GM23338 (cell line): ENCODE measurements at regions not wholly inside any gene's neighbourhood (a gene's known extent, or its start where the extent isn't known, plus 50 kb on each side); places are given as distances from the start of the nearest gene placed in this dataset.
A peak's percentile ranks its signal among the peaks of the same experiment; 100 is the strongest.

ENCODE experiments used
- ATAC-seq: fragments of 200-7000 bp; cut with Tn5 transposase; 3 replicates; pipeline ENCODE4 v1.9.1; 2020
- DNase-seq: peaks from one replicate; pipeline ENCODE4 v3.0.0-alpha.2; 2015; ENCODE audit warnings: low spot score
- H2AFZ ChIP-seq: fragments of 200-600 bp; sonication (generic); 2 replicates; pipeline ENCODE4 v1.8.0; 2016; ENCODE audit warnings: antibody characterized with exemption, mild to moderate bottlenecking, moderate library complexity
- H3F3A ChIP-seq: fragments of 200-600 bp; sonication (generic); replicated peaks from 2 replicates; pipeline ENCODE4 v1.8.0; 2017; ENCODE audit warnings: antibody characterized with exemption, mixed run types, low read depth
- H3K27ac ChIP-seq: fragments of 200-600 bp; sonication (generic); 2 replicates; pipeline ENCODE4 v1.6.1; 2016; ENCODE audit warnings: low read depth
- H3K27me3 ChIP-seq: fragments of 200-600 bp; sonication (generic); 2 replicates; pipeline ENCODE4 v1.8.0; 2016; ENCODE audit warnings: mild to moderate bottlenecking, mixed run types, moderate library complexity; ENCODE audit not compliant: insufficient read depth
- H3K36me3 ChIP-seq: fragments of 200-600 bp; sonication (generic); 2 replicates; pipeline ENCODE4 v1.8.0; 2016; ENCODE audit warnings: mild to moderate bottlenecking; ENCODE audit not compliant: insufficient read depth
- H3K4me1 ChIP-seq: fragments of 200-600 bp; sonication (generic); 2 replicates; pipeline ENCODE4 v1.8.0; 2016; ENCODE audit warnings: mild to moderate bottlenecking, moderate library complexity; ENCODE audit not compliant: insufficient read depth
- H3K4me2 ChIP-seq: fragments of 200-600 bp; sonication (generic); 2 replicates; pipeline ENCODE4 v1.7.1; 2017; ENCODE audit warnings: mixed run types
- H3K4me3 ChIP-seq: fragments of 200-600 bp; sonication (generic); 2 replicates; pipeline ENCODE4 v1.6.1; 2016; ENCODE audit warnings: mixed run types
- H3K79me2 ChIP-seq: fragments of 200-600 bp; sonication (generic); replicated peaks from 2 replicates; pipeline ENCODE4 v1.8.0; 2017; ENCODE audit warnings: mild to moderate bottlenecking; ENCODE audit not compliant: insufficient read depth
- H3K9me2 ChIP-seq: fragments of 200-600 bp; sonication (generic); 2 replicates; pipeline ENCODE4 v1.8.0; 2017; ENCODE audit not compliant: insufficient read depth
- H4K20me1 ChIP-seq: fragments of 200-600 bp; sonication (generic); replicated peaks from 2 replicates; pipeline ENCODE4 v1.8.0; 2017; ENCODE audit warnings: mild to moderate bottlenecking; ENCODE audit not compliant: insufficient read depth
- H3K27ac Mint-ChIP-seq: 2 replicates; pipeline ENCODE4 v1.8.0; 2020; ENCODE audit warnings: inconsistent platforms, mild to moderate bottlenecking, moderate library complexity, mixed read lengths
- H3K27me3 Mint-ChIP-seq: 3 replicates; pipeline ENCODE4 v1.8.0; 2022; ENCODE audit warnings: low read depth, mild to moderate bottlenecking, moderate library complexity, mixed read lengths, inconsistent platforms; ENCODE audit not compliant: insufficient read depth, poor library complexity
- H3K36me3 Mint-ChIP-seq: 3 replicates; pipeline ENCODE4 v1.8.0; 2021; ENCODE audit warnings: low read depth, mild to moderate bottlenecking, inconsistent platforms, moderate library complexity, mixed read lengths
- H3K4me1 Mint-ChIP-seq: 3 replicates; pipeline ENCODE4 v1.8.0; 2020; ENCODE audit warnings: mild to moderate bottlenecking, inconsistent platforms, mixed read lengths
- H3K4me3 Mint-ChIP-seq: 3 replicates; pipeline ENCODE4 v1.8.0; 2021; ENCODE audit warnings: moderate library complexity, mild to moderate bottlenecking, inconsistent platforms, mixed read lengths
- H3K9me3 Mint-ChIP-seq: 3 replicates; pipeline ENCODE4 v1.8.0; 2020; ENCODE audit warnings: moderate library complexity, mild to moderate bottlenecking, inconsistent platforms, mixed read lengths
- CREB1 ChIP-seq: fragments of 250-450 bp; sonication (Bioruptor Pico); IDR thresholded peaks from 2 replicates; pipeline ENCODE4 v1.5.0; 2020; ENCODE audit warnings: low read depth, mild to moderate bottlenecking, moderate library complexity
- EZH2 ChIP-seq: fragments of 200-600 bp; sonication (generic); IDR thresholded peaks from one replicate; pipeline ENCODE4 v1.8.0; 2017; ENCODE audit warnings: antibody characterized with exemption, mild to moderate bottlenecking, low read depth; ENCODE audit not compliant: unreplicated experiment
- JUNB ChIP-seq: IDR thresholded peaks from one replicate; pipeline ENCODE4 v1.6.1; 2016; ENCODE audit warnings: antibody characterized with exemption; ENCODE audit not compliant: unreplicated experiment
- NANOG ChIP-seq: IDR thresholded peaks from 2 replicates; pipeline ENCODE4 v1.6.1; 2016; ENCODE audit warnings: antibody characterized with exemption, borderline replicate concordance
- POLR2AphosphoS5 ChIP-seq: IDR thresholded peaks from 2 replicates; pipeline ENCODE4 v1.6.1; 2016; ENCODE audit warnings: antibody characterized with exemption, low read depth
- REST ChIP-seq: IDR thresholded peaks from one replicate; pipeline ENCODE4 v1.6.1; 2018; ENCODE audit warnings: antibody characterized with exemption; ENCODE audit not compliant: unreplicated experiment
- STAT1 ChIP-seq: IDR thresholded peaks from one replicate; pipeline ENCODE4 v1.6.1; 2016; ENCODE audit warnings: antibody characterized with exemption; ENCODE audit not compliant: unreplicated experiment
- ZNF331 ChIP-seq: fragments of 250-450 bp; sonication (Bioruptor Pico); IDR thresholded peaks from 2 replicates; pipeline ENCODE4 v1.5.0; 2020; ENCODE audit warnings: low read depth, mild to moderate bottlenecking, moderate library complexity
- TF ChIP-seq, protein P1 (sequence below): fragments of 250-450 bp; sonication (Bioruptor Pico); IDR thresholded peaks from 2 replicates; pipeline ENCODE4 v1.5.0; 2020; ENCODE audit warnings: mild to moderate bottlenecking, moderate library complexity
- TF ChIP-seq, protein P2 (sequence below): IDR thresholded peaks from 2 replicates; pipeline ENCODE4 v1.6.1; 2016; ENCODE audit warnings: antibody characterized with exemption

DNA sequence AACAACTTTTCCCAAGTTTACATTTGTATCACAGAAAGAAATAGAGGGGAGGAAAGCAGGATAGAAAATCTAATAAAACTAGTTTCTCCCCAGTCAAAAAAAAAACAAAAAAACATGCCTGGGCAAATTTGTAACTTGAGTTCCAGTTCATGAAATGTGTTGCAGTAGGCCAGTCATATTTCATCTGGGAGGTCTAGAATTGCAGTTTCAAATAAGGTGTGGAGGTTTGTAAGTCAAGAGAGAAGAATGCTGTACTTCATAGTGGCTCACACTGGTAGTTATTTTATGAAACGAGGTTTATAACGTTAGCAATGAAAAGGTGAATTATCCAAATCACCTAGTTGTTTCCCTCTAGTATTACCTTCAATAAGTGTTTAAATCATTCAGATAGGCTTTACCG lies 1313.9 kb upstream of the SLC39A10 start (continued):
- no peak for TF ChIP-seq REST

DNA sequence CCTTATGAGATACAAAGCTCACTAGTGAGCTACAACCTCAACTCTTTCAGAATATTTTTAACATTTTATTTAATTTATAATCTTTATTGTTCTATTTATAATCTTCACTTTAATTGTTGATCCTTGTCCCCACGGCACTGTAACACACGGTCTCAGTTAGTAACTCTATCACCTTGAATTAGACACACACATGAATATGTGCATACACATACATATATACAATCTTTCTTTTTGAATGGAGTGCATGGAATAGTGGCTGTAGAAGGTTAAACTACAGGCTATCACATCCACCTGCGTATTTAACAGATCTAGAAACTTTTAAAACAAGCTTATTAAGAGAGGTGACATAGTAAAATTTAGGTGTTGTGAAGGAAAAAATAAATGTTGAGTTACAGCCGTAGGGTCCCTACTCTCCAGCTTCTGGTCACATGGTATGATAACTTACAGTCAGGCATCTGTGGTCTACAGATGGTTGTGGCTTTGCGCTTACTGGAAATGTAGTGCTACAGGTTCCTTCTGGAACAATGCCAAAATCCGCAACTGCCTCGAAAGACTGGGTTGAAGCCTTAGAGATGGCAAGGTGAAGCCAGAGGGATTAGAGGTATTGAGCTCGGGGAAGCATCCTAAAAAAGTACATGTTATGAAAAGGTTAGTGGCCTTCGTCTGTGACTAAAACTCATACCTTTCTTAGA lies 1324.1 kb upstream of the SLC39A10 start:
- Mint-ChIP-seq H3K27ac (no peak overlapping the region), H3K27me3 (no peaks in the 10 kb centered on the region), H3K4me3 (no peak overlapping the region), H3K9me3 (peaks cover 7% of the 10 kb centered on the region; the same call in 2 of the 3 replicates), H3K36me3 (peaks cover 4% of the 10 kb centered on the region; the same call in 1 of the 3 replicates), H3K4me1 (no peaks in the 10 kb centered on the region)
- Histone ChIP-seq H4K20me1 (no peaks in the 10 kb centered on the region; the same call in 1 of the 2 replicates), H3K79me2 (no peaks in the 10 kb centered on the region), H3K36me3 (no peaks in the 10 kb centered on the region), H3K4me3 (no peak overlapping the region), H3K9me2 (no peaks in the 10 kb centered on the region), H3K27ac (no peak overlapping the region), H3K4me2 (no peak overlapping the region), H3K27me3 (no peaks in the 10 kb centered on the region), H3F3A (no peaks in the 10 kb centered on the region), H2AFZ (peak overlapping the region; percentile 61; the same call in 1 of the 2 replicates), H3K4me1 (no peaks in the 10 kb centered on the region)
- no peak for DNase-seq
- ATAC-seq = no peak
- TF ChIP-seq, protein P1, sequence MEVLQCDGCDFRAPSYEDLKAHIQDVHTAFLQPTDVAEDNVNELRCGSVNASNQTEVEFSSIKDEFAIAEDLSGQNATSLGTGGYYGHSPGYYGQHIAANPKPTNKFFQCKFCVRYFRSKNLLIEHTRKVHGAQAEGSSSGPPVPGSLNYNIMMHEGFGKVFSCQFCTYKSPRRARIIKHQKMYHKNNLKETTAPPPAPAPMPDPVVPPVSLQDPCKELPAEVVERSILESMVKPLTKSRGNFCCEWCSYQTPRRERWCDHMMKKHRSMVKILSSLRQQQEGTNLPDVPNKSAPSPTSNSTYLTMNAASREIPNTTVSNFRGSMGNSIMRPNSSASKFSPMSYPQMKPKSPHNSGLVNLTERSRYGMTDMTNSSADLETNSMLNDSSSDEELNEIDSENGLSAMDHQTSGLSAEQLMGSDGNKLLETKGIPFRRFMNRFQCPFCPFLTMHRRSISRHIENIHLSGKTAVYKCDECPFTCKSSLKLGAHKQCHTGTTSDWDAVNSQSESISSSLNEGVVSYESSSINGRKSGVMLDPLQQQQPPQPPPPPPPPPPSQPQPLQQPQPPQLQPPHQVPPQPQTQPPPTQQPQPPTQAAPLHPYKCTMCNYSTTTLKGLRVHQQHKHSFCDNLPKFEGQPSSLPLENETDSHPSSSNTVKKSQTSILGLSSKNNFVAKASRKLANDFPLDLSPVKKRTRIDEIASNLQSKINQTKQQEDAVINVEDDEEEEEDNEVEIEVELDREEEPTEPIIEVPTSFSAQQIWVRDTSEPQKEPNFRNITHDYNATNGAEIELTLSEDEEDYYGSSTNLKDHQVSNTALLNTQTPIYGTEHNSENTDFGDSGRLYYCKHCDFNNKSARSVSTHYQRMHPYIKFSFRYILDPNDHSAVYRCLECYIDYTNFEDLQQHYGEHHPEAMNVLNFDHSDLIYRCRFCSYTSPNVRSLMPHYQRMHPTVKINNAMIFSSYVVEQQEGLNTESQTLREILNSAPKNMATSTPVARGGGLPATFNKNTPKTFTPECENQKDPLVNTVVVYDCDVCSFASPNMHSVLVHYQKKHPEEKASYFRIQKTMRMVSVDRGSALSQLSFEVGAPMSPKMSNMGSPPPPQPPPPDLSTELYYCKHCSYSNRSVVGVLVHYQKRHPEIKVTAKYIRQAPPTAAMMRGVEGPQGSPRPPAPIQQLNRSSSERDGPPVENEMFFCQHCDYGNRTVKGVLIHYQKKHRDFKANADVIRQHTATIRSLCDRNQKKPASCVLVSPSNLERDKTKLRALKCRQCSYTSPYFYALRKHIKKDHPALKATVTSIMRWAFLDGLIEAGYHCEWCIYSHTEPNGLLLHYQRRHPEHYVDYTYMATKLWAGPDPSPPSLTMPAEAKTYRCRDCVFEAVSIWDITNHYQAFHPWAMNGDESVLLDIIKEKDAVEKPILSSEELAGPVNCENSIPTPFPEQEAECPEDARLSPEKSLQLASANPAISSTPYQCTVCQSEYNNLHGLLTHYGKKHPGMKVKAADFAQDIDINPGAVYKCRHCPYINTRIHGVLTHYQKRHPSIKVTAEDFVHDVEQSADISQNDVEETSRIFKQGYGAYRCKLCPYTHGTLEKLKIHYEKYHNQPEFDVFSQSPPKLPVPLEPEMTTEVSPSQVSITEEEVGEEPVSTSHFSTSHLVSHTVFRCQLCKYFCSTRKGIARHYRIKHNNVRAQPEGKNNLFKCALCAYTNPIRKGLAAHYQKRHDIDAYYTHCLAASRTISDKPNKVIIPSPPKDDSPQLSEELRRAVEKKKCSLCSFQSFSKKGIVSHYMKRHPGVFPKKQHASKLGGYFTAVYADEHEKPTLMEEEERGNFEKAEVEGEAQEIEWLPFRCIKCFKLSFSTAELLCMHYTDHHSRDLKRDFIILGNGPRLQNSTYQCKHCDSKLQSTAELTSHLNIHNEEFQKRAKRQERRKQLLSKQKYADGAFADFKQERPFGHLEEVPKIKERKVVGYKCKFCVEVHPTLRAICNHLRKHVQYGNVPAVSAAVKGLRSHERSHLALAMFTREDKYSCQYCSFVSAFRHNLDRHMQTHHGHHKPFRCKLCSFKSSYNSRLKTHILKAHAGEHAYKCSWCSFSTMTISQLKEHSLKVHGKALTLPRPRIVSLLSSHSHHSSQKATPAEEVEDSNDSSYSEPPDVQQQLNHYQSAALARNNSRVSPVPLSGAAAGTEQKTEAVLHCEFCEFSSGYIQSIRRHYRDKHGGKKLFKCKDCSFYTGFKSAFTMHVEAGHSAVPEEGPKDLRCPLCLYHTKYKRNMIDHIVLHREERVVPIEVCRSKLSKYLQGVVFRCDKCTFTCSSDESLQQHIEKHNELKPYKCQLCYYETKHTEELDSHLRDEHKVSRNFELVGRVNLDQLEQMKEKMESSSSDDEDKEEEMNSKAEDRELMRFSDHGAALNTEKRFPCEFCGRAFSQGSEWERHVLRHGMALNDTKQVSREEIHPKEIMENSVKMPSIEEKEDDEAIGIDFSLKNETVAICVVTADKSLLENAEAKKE (CRISPR knock-in tag) = no peak
- no peak for TF ChIP-seq REST
- no peak for TF ChIP-seq JUNB
- no peak for TF ChIP-seq CREB1 (CRISPR knock-in tag)
- TF ChIP-seq, protein P2, sequence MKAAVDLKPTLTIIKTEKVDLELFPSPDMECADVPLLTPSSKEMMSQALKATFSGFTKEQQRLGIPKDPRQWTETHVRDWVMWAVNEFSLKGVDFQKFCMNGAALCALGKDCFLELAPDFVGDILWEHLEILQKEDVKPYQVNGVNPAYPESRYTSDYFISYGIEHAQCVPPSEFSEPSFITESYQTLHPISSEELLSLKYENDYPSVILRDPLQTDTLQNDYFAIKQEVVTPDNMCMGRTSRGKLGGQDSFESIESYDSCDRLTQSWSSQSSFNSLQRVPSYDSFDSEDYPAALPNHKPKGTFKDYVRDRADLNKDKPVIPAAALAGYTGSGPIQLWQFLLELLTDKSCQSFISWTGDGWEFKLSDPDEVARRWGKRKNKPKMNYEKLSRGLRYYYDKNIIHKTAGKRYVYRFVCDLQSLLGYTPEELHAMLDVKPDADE = no peak
- no peak for TF ChIP-seq POLR2AphosphoS5
- no peak for TF ChIP-seq STAT1
- TF ChIP-seq EZH2 = no peak
- no peak for TF ChIP-seq NANOG
- no peak for TF ChIP-seq ZNF331 (CRISPR knock-in tag)
